H1 (cell line): ENCODE measurements at regions not wholly inside any gene's neighbourhood (a gene's known extent, or its start where the extent isn't known, plus 50 kb on each side); places are given as distances from the start of the nearest gene placed in this dataset.

Experiments used
- CHD7 ChIP-seq: fragments of 300-600 bp; sonication (generic); IDR thresholded peaks from 2 replicates; pipeline ENCODE4 v1.7.1; 2012; ENCODE audit warnings: low read length, moderate library complexity, mild to moderate bottlenecking, inconsistent platforms; ENCODE audit not compliant: insufficient replicate concordance
- CTCF ChIP-seq, 3 experiments: IDR thresholded peaks; 1 replicate in 2 of 3; 2 replicates in 1 of 3; pipeline versions ENCODE4 v1.5.1 to v1.6.1; 2011; ENCODE audit warnings: low read length in 3 of 3, mild to moderate bottlenecking in 3 of 3, inconsistent platforms in 2 of 3, low read depth in 1 of 3, moderate library complexity in 1 of 3; ENCODE audit not compliant: insufficient read depth in 1 of 3; ENCODE audit errors: control extremely low read depth in 1 of 3
- EGR1 ChIP-seq: IDR thresholded peaks from 2 replicates; pipeline ENCODE4 v1.6.1; 2011; ENCODE audit warnings: low read depth, low read length, borderline replicate concordance

GRCh38 chr11:15671216-15671615, 556.5 kb downstream of the INSC start:
- no peak for TF ChIP-seq CTCF (IDR thresholded peaks at IDR 0.05; ENCODE audit: control extremely low read depth in 1 of 3, insufficient read depth in 1 of 3, low read depth in 1 of 3, low read length in 3 of 3)
- TF ChIP-seq EGR1, result no peak
- TF ChIP-seq CHD7, result no peak
